Trophoblast cell (in vitro differentiated cells and primary cell): ENCODE measurements at regions not wholly inside any gene's neighbourhood (a gene's known extent, or its start where the extent isn't known, plus 50 kb on each side); places are given as distances from the start of the nearest gene placed in this dataset.

Experiments used
- DNase-seq, 2 donors: peaks; one replicate each; pipeline ENCODE4 v3.0.0-alpha.2; 2016
- H2AFZ ChIP-seq: 2 replicates; pipeline ENCODE4 v1.6.1; 2013; ENCODE audit warnings: low read length, moderate library complexity, mild to moderate bottlenecking; ENCODE audit not compliant: insufficient read depth, poor library complexity
- H2AK5ac ChIP-seq: 2 replicates; pipeline ENCODE4 v1.6.1; 2013; ENCODE audit warnings: mild to moderate bottlenecking, low read length
- H2BK120ac ChIP-seq: 2 replicates; pipeline ENCODE4 v1.6.1; 2013; ENCODE audit warnings: low read length, mild to moderate bottlenecking, moderate library complexity; ENCODE audit not compliant: insufficient read depth, poor library complexity
- H2BK12ac ChIP-seq: 2 replicates; pipeline ENCODE4 v1.6.1; 2013; ENCODE audit warnings: mild to moderate bottlenecking, low read length, moderate library complexity
- H2BK5ac ChIP-seq: 2 replicates; pipeline ENCODE4 v1.6.1; 2013; ENCODE audit warnings: low read length, low read depth, moderate library complexity, mild to moderate bottlenecking; ENCODE audit not compliant: poor library complexity
- H3K14ac ChIP-seq: 2 replicates; pipeline ENCODE4 v1.6.1; 2013; ENCODE audit warnings: mild to moderate bottlenecking, low read length
- H3K18ac ChIP-seq: 2 replicates; pipeline ENCODE4 v1.6.1; 2013; ENCODE audit warnings: mild to moderate bottlenecking, low read length
- H3K23ac ChIP-seq: 2 replicates; pipeline ENCODE4 v1.6.1; 2013; ENCODE audit warnings: low read length
- H3K27ac ChIP-seq: 2 replicates; pipeline ENCODE4 v1.5.1; 2013; ENCODE audit warnings: low read depth, mild to moderate bottlenecking, inconsistent platforms, low read length, moderate library complexity
- H3K27me3 ChIP-seq: 2 replicates; pipeline ENCODE4 v1.6.1; 2013; ENCODE audit warnings: inconsistent platforms, mild to moderate bottlenecking, low read length, moderate library complexity; ENCODE audit not compliant: insufficient read depth
- H3K36me3 ChIP-seq, 2 experiments: 1 replicate in 1 of 2; 2 replicates in 1 of 2; pipeline ENCODE4 v1.6.1; 2013; ENCODE audit warnings: low read length in 2 of 2, mild to moderate bottlenecking in 2 of 2, moderate library complexity in 1 of 2; ENCODE audit not compliant: insufficient read depth in 2 of 2, control insufficient read depth in 1 of 2
- H3K4ac ChIP-seq: 2 replicates; pipeline ENCODE4 v1.6.1; 2013; ENCODE audit warnings: low read depth, mild to moderate bottlenecking, low read length, moderate library complexity
- H3K4me1 ChIP-seq, 2 experiments: 1 replicate in 1 of 2; 2 replicates in 1 of 2; pipeline ENCODE4 v1.6.1; 2013; ENCODE audit warnings: low read length in 2 of 2, mild to moderate bottlenecking in 2 of 2, moderate library complexity in 1 of 2; ENCODE audit not compliant: insufficient read depth in 2 of 2, control insufficient read depth in 1 of 2
- H3K4me2 ChIP-seq: 2 replicates; pipeline ENCODE4 v1.6.1; 2013; ENCODE audit warnings: inconsistent platforms, mild to moderate bottlenecking, low read length, moderate library complexity
- H3K4me3 ChIP-seq: 2 replicates; pipeline ENCODE4 v1.5.1; 2013; ENCODE audit warnings: mild to moderate bottlenecking, low read depth, low read length, inconsistent platforms
- H3K79me1 ChIP-seq: one replicate; pipeline ENCODE4 v1.6.1; 2013; ENCODE audit warnings: low read length
- H3K79me2 ChIP-seq: 2 replicates; pipeline ENCODE4 v1.6.1; 2013; ENCODE audit warnings: low read length, mild to moderate bottlenecking; ENCODE audit not compliant: control insufficient read depth, insufficient read depth, poor library complexity
- H3K9ac ChIP-seq: 2 replicates; pipeline ENCODE4 v1.6.1; 2013; ENCODE audit warnings: mild to moderate bottlenecking, low read length
- H3K9me3 ChIP-seq: 2 replicates; pipeline ENCODE4 v1.6.1; 2013; ENCODE audit warnings: low read depth, mild to moderate bottlenecking, control low read depth, inconsistent platforms, low read length; ENCODE audit not compliant: insufficient read depth
- H4K12ac ChIP-seq: 2 replicates; pipeline ENCODE4 v1.6.1; 2013; ENCODE audit warnings: low read depth, mild to moderate bottlenecking, low read length, moderate library complexity
- H4K8ac ChIP-seq: 2 replicates; pipeline ENCODE4 v1.6.1; 2013; ENCODE audit warnings: low read depth, mild to moderate bottlenecking, low read length, moderate library complexity
- H4K91ac ChIP-seq: one replicate; pipeline ENCODE4 v1.6.1; 2013; ENCODE audit warnings: low read depth, mild to moderate bottlenecking, low read length, moderate library complexity
- WGBS: extraction: QIAGEN DNeasy Blood & Tissue Kit; methylation state at CpG from one replicate; pipeline ENCODE4 v1.1.7; 2013; ENCODE audit warnings: missing lambda C conversion rate; ENCODE audit not compliant: insufficient read length, insufficient coverage; ENCODE audit errors: extremely low coverage; 5-methylcytosine and 5-hydroxymethylcytosine counted together

DNA sequence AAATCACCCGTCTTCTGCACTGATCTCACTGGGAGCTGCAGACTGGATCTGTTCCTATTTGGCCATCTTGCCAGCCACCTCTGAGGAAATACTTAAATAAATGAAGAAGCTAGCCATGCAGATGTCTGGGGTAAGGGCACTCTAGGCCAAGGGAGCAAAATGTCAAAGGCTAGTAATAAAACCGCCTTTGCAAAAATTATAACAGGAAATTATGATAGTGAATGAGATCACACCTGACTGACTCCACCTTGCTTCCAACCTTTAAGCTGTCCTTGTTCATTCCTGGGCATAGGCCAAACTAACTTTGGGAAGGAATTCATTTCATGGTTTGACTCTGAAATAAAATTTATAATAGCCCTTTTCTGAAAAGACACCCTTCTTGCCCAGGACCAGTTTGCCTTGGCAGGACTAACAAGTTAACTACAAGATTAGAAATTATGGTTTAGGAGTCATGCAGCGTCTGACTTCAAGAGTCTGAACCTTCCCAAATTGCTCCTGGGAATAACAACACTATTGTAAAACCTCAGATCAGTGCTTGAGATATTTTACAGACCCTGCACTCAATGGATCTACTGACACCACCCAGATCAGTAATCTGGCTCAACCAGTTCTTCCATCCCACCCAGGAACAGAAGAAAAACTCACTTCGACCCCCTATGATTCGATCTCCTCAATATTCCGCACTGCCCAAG is 246.9 kb upstream of the HDX start:
- peak overlapping the region; percentile 41 for H3K4me2 ChIP-seq
- H2AFZ ChIP-seq = no peak overlapping the region
- WGBS = no CpG with 5 or more reads among the region's 6 CpGs
- no peak overlapping the region for H3K14ac ChIP-seq
- no peaks in the 10 kb centered on the region for H3K27me3 ChIP-seq
- H4K91ac ChIP-seq = no peak overlapping the region
- H3K23ac ChIP-seq = no peak overlapping the region
- no peak overlapping the region for H4K12ac ChIP-seq
- H2BK5ac ChIP-seq = no peak overlapping the region
- H3K79me1 ChIP-seq = peaks cover 5% of the 10 kb centered on the region
- no peak overlapping the region for H2BK120ac ChIP-seq
- H4K8ac ChIP-seq = no peak overlapping the region
- H2BK12ac ChIP-seq = peak overlapping the region; percentile 50
- no peaks in the 10 kb centered on the region for H3K9me3 ChIP-seq
- no peaks in the 10 kb centered on the region for H3K36me3 ChIP-seq
- no peak overlapping the region for H3K18ac ChIP-seq
- no peak overlapping the region for H2AK5ac ChIP-seq
- H3K27ac ChIP-seq = peak overlapping the region; percentile 53
- no peak overlapping the region for H3K4ac ChIP-seq
- H3K4me1 ChIP-seq = peaks cover 6 to 7% of the 10 kb centered on the region in 2 experiments
- H3K79me2 ChIP-seq = no peaks in the 10 kb centered on the region
- no peak overlapping the region for H3K9ac ChIP-seq
- no peak overlapping the region for H3K4me3 ChIP-seq
- DNase-seq = no peak

- no peak overlapping the region for H3K4me3 ChIP-seq
- H3K79me1 ChIP-seq = no peaks in the 10 kb centered on the region
- no peaks in the 10 kb centered on the region for H3K9me3 ChIP-seq
- no peak overlapping the region for H3K4me2 ChIP-seq
- no peak overlapping the region for H4K91ac ChIP-seq
- no peak overlapping the region for H3K14ac ChIP-seq
- H2BK120ac ChIP-seq = no peak overlapping the region
- WGBS = no CpG with 5 or more reads among the region's 1 CpG
- H3K36me3 ChIP-seq = no peaks in the 10 kb centered on the region
- no peak overlapping the region for H4K12ac ChIP-seq
- no peak overlapping the region for H2AK5ac ChIP-seq
- DNase-seq = no peak
- no peak overlapping the region for H3K18ac ChIP-seq
- H4K8ac ChIP-seq = no peak overlapping the region
- H3K27ac ChIP-seq = no peak overlapping the region
- H3K9ac ChIP-seq = no peak overlapping the region
- H3K79me2 ChIP-seq = no peaks in the 10 kb centered on the region
- no peaks in the 10 kb centered on the region for H3K4me1 ChIP-seq
- H2BK12ac ChIP-seq = no peak overlapping the region
- H2AFZ ChIP-seq = no peak overlapping the region
- H3K27me3 ChIP-seq = no peaks in the 10 kb centered on the region
- H2BK5ac ChIP-seq = no peak overlapping the region
- H3K23ac ChIP-seq = no peak overlapping the region
- H3K4ac ChIP-seq = no peak overlapping the region
Measured at GRCh38 chrX:84760560-84760959, 243.1 kb upstream of the APOOL start.

- H3K4me3 ChIP-seq = no peak overlapping the region
- WGBS = no CpG with 5 or more reads among the region's 1 CpG
Measured at GRCh38 chrX:84796321-84796720, 207.4 kb upstream of the APOOL start.

GRCh38 chrX:84830836-84831235 is 172.8 kb upstream of the APOOL start:
- Histone ChIP-seq H3K79me2 (no peaks in the 10 kb centered on the region), H3K27ac (no peak overlapping the region), H3K4me1 (no peaks in the 10 kb centered on the region), H2AFZ (no peak overlapping the region), H3K4me3 (no peak overlapping the region), H2AK5ac (no peak overlapping the region), H3K4ac (no peak overlapping the region), H3K14ac (no peak overlapping the region), H3K4me2 (no peak overlapping the region), H3K9me3 (no peaks in the 10 kb centered on the region), H3K79me1 (no peaks in the 10 kb centered on the region), H4K8ac (no peak overlapping the region), H3K36me3 (no peaks in the 10 kb centered on the region), H4K91ac (no peak overlapping the region), H3K18ac (no peak overlapping the region), H2BK5ac (no peak overlapping the region), H2BK120ac (no peak overlapping the region), H2BK12ac (no peak overlapping the region), H4K12ac (no peak overlapping the region), H3K9ac (no peak overlapping the region), H3K23ac (no peak overlapping the region), H3K27me3 (no peaks in the 10 kb centered on the region)
- no peak for DNase-seq

More at GRCh38 chrX:84796321-84796720, 207.4 kb upstream of the APOOL start:
- H3K14ac ChIP-seq = no peak overlapping the region
- no peak overlapping the region for H3K9ac ChIP-seq
- H3K4ac ChIP-seq = no peak overlapping the region
- H3K4me1 ChIP-seq = no peaks in the 10 kb centered on the region
- no peak overlapping the region for H2AK5ac ChIP-seq
- no peak overlapping the region for H4K8ac ChIP-seq
- H3K9me3 ChIP-seq = no peaks in the 10 kb centered on the region
- H2BK5ac ChIP-seq = no peak overlapping the region
- H3K27ac ChIP-seq = no peak overlapping the region
- no peak overlapping the region for H4K12ac ChIP-seq
- no peak overlapping the region for H4K91ac ChIP-seq
- H3K18ac ChIP-seq = no peak overlapping the region
- H3K79me2 ChIP-seq = no peaks in the 10 kb centered on the region
- no peak overlapping the region for H2BK120ac ChIP-seq
- no peaks in the 10 kb centered on the region for H3K36me3 ChIP-seq
- no peak for DNase-seq
- no peaks in the 10 kb centered on the region for H3K79me1 ChIP-seq
- H3K4me2 ChIP-seq = no peak overlapping the region
- H3K23ac ChIP-seq = no peak overlapping the region
- no peak overlapping the region for H2AFZ ChIP-seq
- no peak overlapping the region for H2BK12ac ChIP-seq
- H3K27me3 ChIP-seq = no peaks in the 10 kb centered on the region
